CD4-positive, alpha-beta T cell treated with Interleukin-6 for 4 hours (primary cell): ENCODE measurements at regions not wholly inside any gene's neighbourhood (a gene's known extent, or its start where the extent isn't known, plus 50 kb on each side); places are given as distances from the start of the nearest gene placed in this dataset.
"Not testable (repeated sequence)": the region's sequence is repeated elsewhere in the genome, so short reads cannot be mapped to it uniquely, and the experiment has no call there.

ENCODE experiments used
- DNase-seq: peaks from one replicate; pipeline ENCODE4 v3.0.0-alpha.2; 2020; ENCODE audit warnings: mixed read lengths

GRCh38 chr5:67612961-67613360, 416.4 kb upstream of the CD180 start:
- no peak for DNase-seq

- DNase-seq = no peak
These were observed 413.8 kb upstream of the CD180 start for GRCh38 chr5:67610186-67610912.

- no peak for DNase-seq
These were observed 411.4 kb upstream of the CD180 start for GRCh38 chr5:67607958-67608357.

DNA sequence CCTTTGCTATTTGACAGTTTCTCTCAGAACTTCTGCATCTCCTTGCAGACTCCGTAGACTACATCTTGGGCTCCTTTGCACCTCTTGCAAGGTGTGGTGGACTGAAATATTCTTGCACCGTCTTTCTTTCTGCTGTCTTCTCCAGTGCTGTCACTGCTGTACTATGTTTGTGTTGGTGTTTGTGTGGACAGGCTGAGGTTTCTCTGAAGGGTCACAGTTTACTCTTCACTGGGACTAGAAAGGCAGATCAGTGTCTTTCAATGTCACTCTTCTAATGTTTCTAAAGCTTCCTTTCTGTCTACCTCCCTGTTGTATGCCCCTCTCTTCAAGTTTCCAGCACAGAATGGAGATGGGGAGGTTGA, 410.0 kb upstream of the CD180 start:
- DNase-seq = no peak

DNA sequence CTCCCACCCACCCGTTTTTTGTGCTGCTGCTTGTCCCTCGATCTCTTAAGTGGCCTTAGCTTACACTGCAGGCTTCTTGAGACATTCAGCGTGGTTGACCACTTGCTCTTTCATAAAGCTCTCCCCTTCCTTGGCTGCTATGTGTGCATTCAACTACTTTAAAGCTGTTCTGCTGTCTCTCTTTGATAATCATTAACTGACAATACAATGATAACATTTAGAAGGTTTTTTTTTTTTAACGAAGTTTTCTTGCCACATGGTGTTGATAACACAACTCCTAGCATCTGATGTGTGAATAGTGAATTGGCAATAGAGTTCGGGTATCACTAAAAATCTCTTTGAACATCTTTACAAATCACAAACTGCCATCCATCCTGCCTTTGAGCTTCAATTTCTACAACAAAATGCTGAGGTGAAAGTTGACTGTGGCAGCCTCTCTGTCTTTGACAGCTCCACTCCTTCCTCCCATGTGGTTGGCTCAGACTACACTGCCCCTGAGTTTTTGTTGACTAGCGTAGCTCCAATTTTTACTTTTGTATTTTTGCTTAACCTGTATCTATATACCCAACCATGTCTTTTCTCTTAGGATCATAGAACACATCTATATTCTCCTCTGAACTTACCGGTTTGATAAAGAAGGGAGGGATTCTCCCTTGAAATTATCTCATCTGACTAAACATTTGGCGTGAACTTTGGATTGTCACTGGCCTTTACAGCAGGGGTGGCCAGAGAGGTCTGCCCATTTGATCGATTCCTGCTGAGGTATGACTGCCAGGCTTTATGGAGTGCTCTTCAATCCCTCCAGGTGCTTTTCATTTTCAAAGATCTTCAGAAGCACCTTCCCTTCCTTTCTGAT, 409.4 kb upstream of the CD180 start:
- no peak for DNase-seq

DNA sequence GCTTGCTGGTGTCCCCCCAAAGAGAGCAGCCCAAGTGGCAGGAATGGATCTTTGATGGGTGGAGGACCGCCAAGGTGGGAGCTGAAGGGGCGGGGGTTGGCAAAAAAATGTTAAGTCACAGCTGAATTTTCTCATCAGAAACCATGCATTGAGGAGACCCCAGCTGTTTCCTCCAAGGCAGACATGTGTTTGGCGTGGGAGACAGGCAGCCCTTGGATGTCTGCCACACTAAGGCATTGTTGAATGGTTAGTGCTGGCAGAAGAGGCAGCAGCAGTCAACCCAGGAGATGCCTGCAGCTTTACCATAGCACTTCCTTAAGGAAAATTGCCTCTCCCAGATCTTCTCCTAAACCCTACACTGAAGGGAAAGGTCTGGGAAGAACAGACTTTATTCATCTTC, 394.9 kb upstream of the CD180 start:
- no peak for DNase-seq

DNA sequence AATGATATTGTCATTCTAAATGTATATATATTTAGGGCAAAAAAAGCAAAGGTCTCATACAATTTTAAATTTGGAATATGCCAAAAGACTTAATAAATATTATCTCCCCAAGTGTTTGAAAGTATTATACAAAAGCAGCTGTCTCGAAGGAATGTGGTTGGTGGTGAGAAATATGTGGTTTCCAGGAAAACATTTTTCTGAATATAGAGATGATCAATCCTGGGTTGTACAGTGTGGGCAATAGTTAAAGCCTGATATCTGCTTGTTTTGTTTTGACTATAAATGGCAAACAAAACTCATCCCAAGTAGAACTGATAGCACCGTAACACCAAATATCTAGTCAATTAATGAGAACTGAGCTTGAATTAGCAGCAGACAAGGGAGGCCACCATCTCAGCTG, 391.8 kb upstream of the CD180 start:
- no peak for DNase-seq

DNA sequence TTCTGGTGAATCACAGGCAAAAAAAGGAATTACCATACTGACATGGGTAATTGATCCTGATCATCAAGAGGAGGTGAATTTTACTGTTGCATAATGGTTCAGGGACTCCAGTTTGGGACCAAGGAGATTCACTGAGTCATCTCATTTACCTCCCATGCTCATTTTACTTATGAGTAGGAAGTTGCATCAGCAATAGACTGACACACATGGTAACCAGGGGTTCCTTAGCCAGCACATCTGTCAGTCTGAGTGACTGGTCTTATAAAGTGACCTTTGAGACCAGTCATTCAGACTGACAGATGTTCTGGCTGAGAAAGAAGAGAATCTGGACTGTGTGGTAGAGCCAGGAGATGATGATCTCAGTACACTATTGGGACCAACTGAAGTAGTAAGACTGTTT, 384.6 kb upstream of the CD180 start:
- DNase-seq = no peak

DNA sequence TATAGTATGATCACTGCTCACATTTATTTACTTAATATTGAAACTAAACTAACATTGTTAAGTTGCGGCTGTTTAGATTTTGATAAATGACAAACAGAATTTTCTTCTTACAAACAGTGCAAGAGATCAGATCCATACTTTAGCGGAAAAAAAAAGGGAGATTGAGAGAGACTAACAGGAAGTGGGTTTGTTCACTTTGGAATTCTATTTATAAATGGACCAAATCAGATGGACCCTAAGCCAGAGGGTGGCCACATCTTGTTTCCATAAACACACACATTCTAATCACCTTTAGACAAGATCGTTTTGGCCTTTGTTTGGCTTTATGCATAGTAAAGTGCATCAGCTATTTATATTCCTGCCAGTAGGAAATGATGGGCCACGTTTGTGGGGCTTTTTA, 381.4 kb upstream of the CD180 start:
- no peak for DNase-seq

DNA sequence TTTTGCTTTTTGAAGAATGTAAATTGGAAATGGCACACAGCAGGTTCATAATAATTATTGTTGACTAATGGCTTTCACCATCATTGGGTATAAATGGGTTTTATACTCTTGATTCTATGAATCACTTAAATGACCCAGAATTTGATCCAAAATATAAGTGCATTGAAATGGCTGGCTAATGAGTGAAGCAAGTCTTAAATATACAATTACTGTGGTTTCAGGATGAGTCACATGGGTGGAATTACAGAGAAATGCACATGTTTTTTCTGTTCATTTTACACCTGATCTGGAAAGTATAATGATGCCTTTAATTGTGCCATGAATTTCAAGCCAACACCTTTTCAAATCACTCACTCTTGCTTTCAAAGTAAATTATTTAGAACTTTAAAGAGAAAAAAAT, 380.8 kb upstream of the CD180 start:
- no peak for DNase-seq

- no peak for DNase-seq
These were observed 379.5 kb upstream of the CD180 start for GRCh38 chr5:67576112-67576511.

DNA sequence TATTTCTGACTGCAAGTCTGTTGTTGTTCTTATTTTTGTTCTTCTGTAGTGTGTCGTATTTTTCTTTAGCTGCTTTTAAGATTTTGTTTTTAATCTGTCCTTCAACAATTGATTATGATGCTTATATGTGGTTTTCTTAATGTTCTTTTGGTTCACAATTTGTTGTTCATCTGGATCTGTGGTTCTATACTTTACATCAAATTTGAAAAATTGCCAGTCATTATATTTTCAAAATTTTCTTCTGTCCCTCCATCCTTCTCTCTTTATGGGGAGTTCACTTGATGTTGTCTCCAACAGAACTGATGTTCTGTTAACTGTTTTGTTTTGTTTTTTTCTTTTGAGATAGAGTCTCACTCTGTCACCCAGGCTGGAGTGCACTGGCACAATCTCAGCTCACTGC, 378.5 kb upstream of the CD180 start:
- no peak for DNase-seq

DNA sequence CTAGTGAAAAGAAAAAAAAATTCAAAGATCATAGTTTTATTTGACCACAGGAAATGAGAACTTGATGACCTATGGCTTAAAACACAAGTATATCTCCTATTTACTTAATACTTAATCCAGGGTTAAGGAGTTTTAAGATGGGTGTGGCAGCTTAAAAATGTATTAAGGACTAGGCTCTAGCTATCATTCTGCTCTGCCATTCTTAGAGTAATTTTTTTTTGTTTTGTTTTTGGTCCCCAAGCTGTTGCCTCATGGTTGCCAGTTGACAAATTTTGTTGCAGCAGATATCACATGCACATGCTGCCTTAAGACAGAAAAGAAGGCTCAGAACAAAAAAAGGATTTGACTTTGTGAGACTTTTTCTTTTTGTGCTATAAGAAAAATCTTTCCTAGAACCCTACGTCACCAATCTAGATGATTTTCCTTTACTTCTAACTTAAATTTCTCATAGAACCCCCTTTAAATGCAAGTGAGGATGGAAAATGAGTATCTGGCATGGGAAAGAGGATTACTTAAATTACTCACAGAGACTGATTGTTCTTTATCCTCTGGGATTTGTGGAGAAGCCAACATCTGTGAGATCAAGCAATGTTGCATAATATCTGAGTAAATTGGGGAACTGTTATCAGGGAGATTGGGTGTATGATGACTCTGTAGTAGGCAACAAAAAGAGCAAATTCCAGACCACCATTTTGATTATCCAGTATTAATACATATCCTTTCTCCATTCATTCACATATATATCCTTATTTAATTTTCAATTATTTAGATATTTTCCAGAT, 364.7 kb upstream of the CD180 start:
- DNase-seq = no peak

DNA sequence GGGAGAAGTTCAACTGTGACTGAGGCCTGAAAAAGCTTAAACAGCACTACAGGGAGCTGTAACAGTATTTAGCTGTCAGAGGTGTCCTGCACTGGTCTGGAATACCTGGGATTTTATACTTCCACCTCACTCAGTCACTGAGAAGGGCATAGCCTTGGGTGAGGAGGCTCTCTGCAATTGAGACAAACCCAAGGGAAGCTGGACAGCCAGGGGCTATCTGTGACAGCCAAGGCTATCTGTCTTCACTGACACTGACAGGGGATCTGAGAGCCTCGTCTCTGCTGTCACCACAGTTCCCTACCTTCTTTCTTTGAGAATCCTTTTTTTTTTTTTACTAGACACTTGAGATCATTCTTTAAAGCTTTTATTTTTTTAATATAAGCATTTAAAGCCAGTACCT, 356.2 kb upstream of the CD180 start:
- DNase-seq = no peak

- no peak for DNase-seq
These were observed 353.3 kb upstream of the CD180 start for GRCh38 chr5:67549947-67550346.

- no peak for DNase-seq
These were observed 352.7 kb upstream of the CD180 start for GRCh38 chr5:67549296-67549618.

GRCh38 chr5:67548520-67549295, 352.1 kb upstream of the CD180 start:
- DNase-seq = no peak

GRCh38 chr5:67547682-67548081, 351.1 kb upstream of the CD180 start:
- no peak for DNase-seq

GRCh38 chr5:67544942-67545341, 348.3 kb upstream of the CD180 start:
- not testable (repeated sequence) for DNase-seq

- DNase-seq = no peak
These were observed 347.2 kb upstream of the CD180 start for GRCh38 chr5:67543720-67544270.

GRCh38 chr5:67542479-67542878, 345.9 kb upstream of the CD180 start:
- DNase-seq = no peak

GRCh38 chr5:67541875-67542274, 345.3 kb upstream of the CD180 start:
- DNase-seq = no peak
